Kasumi-1 (cell line): ENCODE measurements at regions not wholly inside any gene's neighbourhood (a gene's known extent, or its start where the extent isn't known, plus 50 kb on each side); places are given as distances from the start of the nearest gene placed in this dataset.
A peak's percentile ranks its signal among the peaks of the same experiment; 100 is the strongest.
"Not testable (repeated sequence)": the region's sequence is repeated elsewhere in the genome, so short reads cannot be mapped to it uniquely, and the experiment has no call there.

Experiments
- DNase-seq, 2 experiments: peaks; one replicate each; lab custom pipeline; 2025; lab: John Stamatoyannopoulos, UW

GRCh38 chr1:232859216-232859615 lies 54.0 kb downstream of the MAP10 start:
- no peak for DNase-seq

- DNase-seq = no peak
Measured at GRCh38 chr1:232861107-232861506, 55.9 kb downstream of the MAP10 start.

DNA sequence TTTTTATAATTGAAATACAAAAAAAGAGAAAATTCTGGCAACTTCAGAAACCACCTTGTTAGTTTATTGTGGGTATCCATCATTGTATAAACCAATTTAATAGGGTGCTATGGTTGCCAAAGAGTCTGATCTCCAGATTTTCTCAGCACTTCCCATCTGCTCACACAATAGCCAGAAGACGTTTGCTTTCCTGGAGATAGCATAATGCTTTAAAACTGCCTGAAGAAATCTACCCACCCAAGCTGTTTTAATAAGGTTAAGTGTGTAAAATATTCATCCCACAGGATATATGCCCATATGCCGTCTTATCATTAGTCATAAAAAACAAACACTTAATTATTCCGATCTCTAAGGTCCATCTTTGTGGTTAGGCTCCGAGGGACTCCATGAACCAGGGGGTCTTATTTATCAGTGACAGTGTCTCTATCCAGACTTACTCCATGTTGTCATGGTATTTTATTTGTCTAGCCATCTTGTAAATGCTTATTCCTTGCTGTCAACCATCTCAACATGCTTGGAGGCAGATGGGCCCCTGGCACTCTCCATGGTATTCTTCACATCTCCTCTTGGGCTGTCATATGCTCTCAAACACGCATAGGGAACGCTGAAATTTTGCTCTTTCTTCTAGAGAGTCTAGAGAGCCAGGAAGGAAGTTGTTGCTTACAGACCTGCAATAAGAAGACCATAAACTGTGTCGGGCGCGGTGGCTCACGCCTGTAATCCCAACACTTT lies 58.5 kb downstream of the MAP10 start:
- no peak for DNase-seq

DNA sequence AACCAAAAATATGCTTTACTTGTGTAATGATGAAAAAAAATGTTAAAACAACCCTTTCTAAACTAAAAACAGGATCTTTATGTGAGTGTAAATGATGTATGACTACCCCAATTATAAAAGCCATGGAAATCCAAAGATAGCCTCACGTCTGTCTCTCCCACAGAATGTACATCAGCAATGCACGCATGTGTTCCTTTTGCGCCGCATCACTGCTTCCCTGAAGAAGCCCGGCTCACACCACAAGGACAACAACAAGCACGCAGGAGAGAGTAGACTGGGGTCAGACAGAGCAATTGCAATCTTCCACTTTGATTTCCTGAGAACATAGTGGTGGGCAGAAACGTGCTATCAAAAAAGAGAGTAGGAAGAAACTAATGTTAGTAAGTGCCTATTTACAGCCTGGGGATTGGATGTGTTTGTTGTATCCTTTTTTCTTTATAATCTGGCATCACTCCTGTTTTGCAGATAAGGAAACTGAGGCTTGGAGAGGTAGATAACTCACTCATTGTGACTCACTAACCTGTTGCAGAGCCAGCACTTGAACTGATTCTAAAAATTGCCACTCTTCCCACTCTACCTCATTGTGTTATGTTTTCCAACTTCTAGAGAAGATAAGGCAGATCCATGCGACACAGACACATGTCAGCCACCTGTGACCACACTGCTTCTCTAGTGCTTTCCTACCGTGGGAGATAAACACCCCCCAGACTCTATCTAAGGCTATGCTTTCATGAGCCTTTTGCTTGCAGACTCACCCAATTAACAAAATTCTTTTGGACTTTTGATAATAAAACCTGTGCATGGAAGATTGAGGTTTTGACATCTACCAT lies 60.1 kb downstream of the MAP10 start:
- no peak for DNase-seq

- DNase-seq = peak; percentile 7 to 14
Measured at GRCh38 chr1:232868793-232869491, 63.7 kb downstream of the MAP10 start.

DNA sequence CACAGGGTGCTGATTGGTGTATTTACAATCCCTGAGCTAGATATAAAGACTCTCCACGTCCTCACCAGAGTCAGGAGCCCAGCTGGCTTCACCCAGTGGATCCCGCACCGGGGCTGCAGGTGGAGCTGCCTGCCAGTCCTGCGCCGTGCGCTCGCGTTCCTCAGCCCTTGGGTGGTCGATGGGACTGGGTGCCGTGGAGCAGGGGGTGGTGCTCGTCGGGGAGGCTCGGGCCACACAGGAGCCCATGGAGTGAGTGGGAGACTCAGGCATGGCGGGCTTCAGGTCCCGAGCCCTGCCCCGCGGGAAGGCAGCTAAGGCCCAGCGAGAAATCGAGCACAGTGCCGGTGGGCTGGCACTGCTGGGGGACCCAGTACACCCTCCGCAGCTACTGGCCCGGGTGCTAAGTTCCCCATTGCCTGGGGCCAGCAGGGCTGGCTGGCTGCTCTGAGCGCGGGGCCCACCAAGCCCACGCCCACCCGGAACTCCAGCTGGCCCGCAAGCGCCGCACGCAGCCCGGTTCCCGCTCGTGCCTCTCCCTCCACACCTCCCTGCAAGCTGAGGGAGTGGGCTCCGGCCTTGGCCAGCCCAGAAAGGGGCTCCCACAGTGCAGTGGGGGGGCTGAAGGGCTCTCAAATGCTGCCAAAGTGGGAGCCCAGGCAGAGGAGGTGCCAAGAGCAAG lies 66.2 kb downstream of the MAP10 start:
- DNase-seq = not testable (repeated sequence)

DNA sequence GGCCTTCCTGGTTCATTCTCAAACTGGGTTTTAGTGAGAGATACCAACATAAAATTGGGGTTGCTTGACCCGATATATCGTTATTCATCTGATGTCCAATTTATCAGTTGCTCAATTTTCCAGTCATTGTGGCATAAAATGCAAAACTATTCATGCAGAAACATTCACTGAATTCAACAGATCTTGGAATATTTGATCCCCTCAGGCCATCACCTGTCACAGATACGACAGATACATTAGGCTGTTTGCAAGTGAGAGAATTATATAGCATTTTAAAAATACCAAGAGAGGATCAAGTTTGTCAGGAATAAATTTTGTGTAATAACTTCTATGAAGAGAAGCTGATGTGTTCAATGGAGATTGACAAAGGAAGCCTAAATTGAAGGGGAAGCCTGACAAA lies 67.1 kb downstream of the MAP10 start:
- DNase-seq = no peak

DNA sequence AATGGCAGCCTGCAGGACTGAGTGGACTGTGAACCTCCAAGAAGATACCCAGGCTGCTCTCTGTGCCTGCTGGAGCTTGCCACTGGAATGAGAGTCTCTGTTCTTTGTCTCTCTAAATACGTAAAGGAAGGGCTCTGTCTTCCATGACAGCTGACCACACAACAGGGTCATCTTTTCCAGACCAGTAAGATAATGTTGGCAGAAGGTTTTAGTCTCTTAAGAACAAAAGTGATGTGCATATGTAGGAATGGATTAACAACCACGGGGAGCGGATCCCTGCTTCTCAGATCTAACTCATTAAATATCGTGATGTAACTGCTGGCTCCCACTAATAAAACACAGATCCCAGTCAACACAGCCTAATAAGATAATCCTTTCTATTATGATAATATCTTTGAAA lies 67.5 kb downstream of the MAP10 start:
- DNase-seq = no peak

DNA sequence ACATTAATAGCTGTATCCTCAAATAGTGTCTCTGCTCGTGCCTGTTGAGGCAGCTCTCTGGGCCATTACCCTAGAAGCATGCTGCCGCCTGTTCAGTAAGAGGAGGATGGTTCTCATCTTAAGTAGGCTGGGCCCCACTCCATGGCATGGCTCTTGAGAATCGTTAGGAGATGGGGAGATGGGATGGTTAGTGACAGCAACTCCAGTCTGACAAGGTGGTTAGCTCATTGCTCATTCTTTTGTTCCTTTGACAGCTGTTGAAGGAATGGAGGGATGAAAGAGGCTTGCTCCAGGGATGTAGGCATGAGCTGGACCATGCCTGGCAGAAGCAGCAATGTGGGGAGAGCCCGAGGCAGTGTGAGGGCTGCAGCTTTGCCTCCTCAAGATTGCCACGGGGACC lies 68.2 kb downstream of the MAP10 start:
- DNase-seq = no peak

DNA sequence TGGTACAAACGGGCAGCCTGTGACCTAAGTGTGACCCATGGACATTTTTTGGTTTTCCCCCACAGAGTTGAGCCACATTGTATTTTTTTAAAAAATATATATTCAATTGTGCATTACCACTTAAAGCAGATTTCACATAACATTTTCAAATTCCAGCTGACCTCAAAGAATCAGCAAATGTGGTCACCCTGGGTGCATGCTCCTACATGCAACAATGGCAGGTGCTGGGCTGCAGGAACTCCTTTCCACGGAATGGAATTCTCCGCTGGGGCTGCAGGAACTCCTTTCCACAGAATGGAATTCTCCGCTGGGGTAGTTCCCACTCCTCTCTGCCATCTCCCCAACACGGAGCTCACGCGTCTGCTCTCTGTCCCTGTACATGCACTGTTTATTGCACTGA lies 68.7 kb downstream of the MAP10 start:
- no peak for DNase-seq

GRCh38 chr1:232875536-232875935 lies 70.3 kb downstream of the MAP10 start:
- DNase-seq = no peak

GRCh38 chr1:232876506-232877364 lies 71.5 kb downstream of the MAP10 start:
- no peak for DNase-seq

GRCh38 chr1:232877365-232878028 lies 72.3 kb downstream of the MAP10 start:
- DNase-seq = no peak

DNA sequence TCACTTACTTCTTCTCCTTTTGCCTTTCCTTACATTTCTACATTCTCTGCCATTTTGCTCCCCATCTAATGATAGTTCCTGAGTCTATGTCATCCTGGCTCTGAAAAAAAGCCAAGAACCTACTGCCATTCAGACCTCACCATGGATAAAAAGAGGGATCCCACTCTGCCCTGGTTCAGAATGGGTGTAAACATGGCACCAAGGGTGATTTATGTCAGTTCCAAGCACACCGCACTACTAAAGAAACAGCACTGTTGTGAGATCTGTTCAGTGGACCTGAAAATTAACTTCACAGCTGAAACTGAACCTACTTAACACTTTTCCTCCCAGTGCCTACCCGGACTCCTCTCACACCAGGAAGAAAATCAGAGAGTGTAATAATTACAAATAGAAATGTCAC lies 72.3 kb upstream of the NTPCR start:
- DNase-seq = no peak

DNA sequence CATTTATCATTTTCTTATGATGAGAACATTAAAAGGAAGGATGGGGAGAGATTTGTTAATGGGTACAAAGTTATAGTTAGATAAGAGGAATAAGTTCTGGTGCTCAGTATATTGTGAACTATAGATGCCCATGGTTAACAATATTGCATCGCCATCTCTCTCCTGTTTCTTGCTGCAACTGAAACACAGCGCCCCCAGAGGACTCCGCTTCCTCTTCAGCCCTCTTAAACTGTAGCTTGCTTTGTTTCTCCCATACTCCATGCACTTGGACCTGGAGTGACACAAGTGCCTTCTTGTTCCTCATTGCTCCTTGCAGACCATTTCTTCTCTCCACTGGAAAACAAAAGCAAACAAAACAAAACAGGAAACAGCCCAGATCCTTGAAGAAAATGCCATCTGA lies 70.1 kb upstream of the NTPCR start:
- DNase-seq = peak; percentile 43 to 67

DNA sequence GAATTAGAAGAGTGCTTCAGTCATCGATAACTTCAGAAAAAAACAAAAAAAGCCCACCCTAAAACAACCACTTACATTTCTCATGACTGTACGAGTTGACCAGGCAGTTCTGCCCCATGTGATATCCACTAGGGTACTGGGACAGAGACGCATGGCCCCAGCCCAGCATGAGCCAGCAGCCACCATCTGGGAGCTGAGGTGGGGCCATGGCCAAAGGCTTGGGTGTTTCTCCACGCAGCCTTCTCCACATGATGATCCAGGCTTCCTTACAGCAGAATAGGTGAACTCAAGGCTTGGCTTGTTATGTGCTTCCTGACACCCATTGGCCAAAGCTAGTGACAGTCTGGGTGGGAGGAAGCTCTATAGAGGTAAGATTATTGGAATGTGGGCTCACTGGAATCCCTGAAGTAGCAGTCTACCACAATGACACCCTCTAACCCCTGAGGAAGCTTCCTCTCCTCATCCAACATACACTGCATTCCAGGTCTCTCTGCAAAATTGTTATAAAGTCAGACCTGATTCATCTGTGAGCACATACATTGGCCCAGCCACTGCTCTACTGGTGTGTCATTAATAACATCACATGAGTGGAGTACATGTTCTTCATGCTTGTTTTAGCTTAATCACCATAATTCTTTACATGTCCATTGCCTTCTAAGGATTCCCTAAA lies 66.3 kb upstream of the NTPCR start:
- no peak for DNase-seq

DNA sequence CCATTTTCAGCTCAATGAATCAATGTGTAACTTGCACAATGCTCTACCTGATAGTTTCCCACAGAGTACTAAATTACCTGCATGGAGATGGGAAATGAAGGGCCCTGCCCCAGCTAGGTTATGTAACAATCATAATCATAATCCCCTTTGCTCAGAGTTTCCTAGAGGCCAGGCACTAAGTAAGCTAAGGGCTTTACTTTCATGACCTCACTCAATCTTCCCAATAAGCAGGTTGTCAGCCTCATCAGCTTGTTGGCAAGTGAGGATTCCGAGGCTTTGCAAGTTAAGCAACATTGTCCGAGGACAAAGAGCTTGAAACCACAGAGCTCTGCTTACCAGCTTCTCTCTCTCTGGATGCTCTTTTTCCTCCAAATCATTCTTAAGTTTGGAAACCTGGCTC lies 64.1 kb upstream of the NTPCR start:
- DNase-seq = peak in 1 of 2 experiments; percentile 3

DNA sequence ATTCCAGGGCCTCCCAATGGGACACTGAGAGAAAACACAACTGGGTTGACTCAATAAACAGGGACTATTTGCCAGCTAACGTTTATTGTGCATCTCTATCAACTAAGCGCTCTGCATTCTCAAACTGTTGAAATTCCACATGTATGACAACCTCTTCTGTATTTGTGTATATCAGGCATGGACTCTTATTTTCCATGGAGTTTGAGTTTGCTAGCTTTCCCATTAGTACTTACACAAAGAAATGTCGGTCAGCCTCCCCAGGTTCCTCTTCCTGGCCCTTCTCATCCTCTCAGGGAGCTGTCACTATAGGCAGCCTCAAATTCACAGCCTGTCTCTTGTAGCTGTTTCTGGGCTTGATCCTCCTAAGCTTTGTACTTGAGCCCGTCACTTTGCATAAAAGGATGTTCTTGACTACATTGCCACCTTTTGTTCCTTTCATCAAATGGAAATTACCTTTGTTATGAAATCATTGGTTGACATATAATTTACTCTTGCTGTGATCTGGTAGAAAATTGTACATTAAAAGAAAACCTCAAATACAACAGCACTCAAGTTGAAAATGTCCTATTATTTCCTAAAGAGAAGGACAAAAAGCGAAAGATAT lies 60.0 kb upstream of the NTPCR start:
- peak; percentile 23 to 27 for DNase-seq

- peak; percentile 92 to 93 for DNase-seq
Measured at GRCh38 chr1:232891071-232891470, 59.3 kb upstream of the NTPCR start.
